IMR-90 (cell line): ENCODE measurements at regions not wholly inside any gene's neighbourhood (a gene's known extent, or its start where the extent isn't known, plus 50 kb on each side); places are given as distances from the start of the nearest gene placed in this dataset.

Experiments
- ATAC-seq: fragments of 200-7000 bp; cut with Tn5 transposase; 2 replicates; pipeline ENCODE4 v1.9.1; 2020; ENCODE audit warnings: low read depth, mild to moderate bottlenecking, moderate library complexity
- BruUV-seq: library from RNA; stranded (reverse); fragments of 400-500 nt; replicated peaks from 2 replicates; lab custom pipeline; 2021; lab: Mats Ljungman, UMichigan
- CTCF ChIA-PET: fragments of 300-600 bp; formaldehyde crosslinking; extraction: SDS; loops from one replicate; lab custom pipeline; 2021; ENCODE audit warnings: antibody characterized with exemption; lab: Yijun Ruan, JAX
- POLR2A ChIA-PET: fragments of 300-600 bp; sonication (Branson Sonifier 250); formaldehyde crosslinking; loops from one replicate; lab custom pipeline; 2022; ENCODE audit warnings: antibody characterized with exemption; ENCODE audit not compliant: unreplicated experiment; lab: Charles Lee
- DNase-seq: peaks from one replicate; pipeline ENCODE4 v3.0.0; 2013
- H2AFZ ChIP-seq: replicated peaks from 2 replicates; pipeline ENCODE3; 2013; ENCODE audit warnings: low read length, mild to moderate bottlenecking; ENCODE audit not compliant: poor library complexity
- H2AK5ac ChIP-seq: 2 replicates; pipeline ENCODE4 v1.6.1; 2013; ENCODE audit warnings: low read depth, low read length, inconsistent platforms
- H2AK9ac ChIP-seq: replicated peaks from 2 replicates; pipeline ENCODE3; 2013; ENCODE audit warnings: mild to moderate bottlenecking, low read depth, low read length, moderate library complexity; ENCODE audit not compliant: poor library complexity
- H2BK120ac ChIP-seq: 2 replicates; pipeline ENCODE4 v1.6.1; 2013; ENCODE audit warnings: low read depth, low read length, inconsistent platforms
- H2BK15ac ChIP-seq: 3 replicates; pipeline ENCODE4 v1.6.1; 2013; ENCODE audit warnings: low read depth, low read length, inconsistent platforms
- H2BK20ac ChIP-seq: 2 replicates; pipeline ENCODE4 v1.6.1; 2013; ENCODE audit warnings: low read depth, mild to moderate bottlenecking, inconsistent platforms, low read length, moderate library complexity
- H2BK5ac ChIP-seq: 2 replicates; pipeline ENCODE4 v1.6.1; 2013; ENCODE audit warnings: mild to moderate bottlenecking, low read depth, low read length, inconsistent platforms; ENCODE audit not compliant: poor library complexity, severe bottlenecking
- H3K14ac ChIP-seq: replicated peaks from 2 replicates; pipeline ENCODE4 v1.6.1; 2013; ENCODE audit warnings: low read depth, low read length, inconsistent platforms
- H3K18ac ChIP-seq: 2 replicates; pipeline ENCODE4 v1.6.1; 2013; ENCODE audit warnings: low read depth, low read length, control low read depth
- H3K23ac ChIP-seq: 2 replicates; pipeline ENCODE4 v1.6.1; 2013; ENCODE audit warnings: low read depth, low read length, inconsistent platforms
- H3K27ac ChIP-seq: 2 replicates; pipeline ENCODE4 v1.5.1; 2013; ENCODE audit warnings: mild to moderate bottlenecking, control low read depth, low read length; ENCODE audit not compliant: insufficient read depth
- H3K27me3 ChIP-seq: 2 replicates; pipeline ENCODE4 v1.6.1; 2013; ENCODE audit warnings: low read length; ENCODE audit not compliant: control insufficient read depth, insufficient read depth
- H3K36me3 ChIP-seq: 2 replicates; pipeline ENCODE4 v1.6.1; 2013; ENCODE audit warnings: low read length, mixed read lengths; ENCODE audit not compliant: control insufficient read depth, insufficient read depth
- H3K4ac ChIP-seq: 2 replicates; pipeline ENCODE4 v1.6.1; 2013; ENCODE audit warnings: low read depth, low read length, inconsistent platforms
- H3K4me1 ChIP-seq: 2 replicates; pipeline ENCODE4 v1.6.1; 2013; ENCODE audit warnings: low read length, mixed read lengths; ENCODE audit not compliant: control insufficient read depth, insufficient read depth
- H3K4me2 ChIP-seq: 2 replicates; pipeline ENCODE4 v1.6.1; 2013; ENCODE audit warnings: low read depth, mild to moderate bottlenecking, control low read depth, low read length, moderate library complexity
- H3K4me3 ChIP-seq: 2 replicates; pipeline ENCODE4 v1.5.1; 2013; ENCODE audit warnings: low read depth, mild to moderate bottlenecking, control low read depth, low read length, moderate library complexity; ENCODE audit not compliant: insufficient read depth
- H3K56ac ChIP-seq: 2 replicates; pipeline ENCODE4 v1.6.1; 2013; ENCODE audit warnings: low read length, inconsistent platforms; ENCODE audit not compliant: insufficient read depth; ENCODE audit errors: extremely low read depth
- H3K79me1 ChIP-seq, 2 experiments: 2 replicates each; pipeline ENCODE4 v1.6.1; 2013; ENCODE audit warnings: low read length in 2 of 2, inconsistent platforms in 1 of 2, low read depth in 1 of 2
- H3K9ac ChIP-seq: 2 replicates; pipeline ENCODE4 v1.6.1; 2013; ENCODE audit warnings: low read depth, low read length, control low read depth
- H3K9me1 ChIP-seq: 2 replicates; pipeline ENCODE4 v1.6.1; 2013; ENCODE audit warnings: low read length, inconsistent platforms; ENCODE audit not compliant: insufficient read depth
- H3K9me3 ChIP-seq: 2 replicates; pipeline ENCODE4 v1.6.1; 2013; ENCODE audit warnings: low read length; ENCODE audit not compliant: control insufficient read depth, insufficient read depth
- H4K20me1 ChIP-seq: 2 replicates; pipeline ENCODE4 v1.6.1; 2013; ENCODE audit warnings: low read length, inconsistent platforms; ENCODE audit not compliant: insufficient read depth
- H4K5ac ChIP-seq: 2 replicates; pipeline ENCODE4 v1.6.1; 2013; ENCODE audit warnings: mild to moderate bottlenecking, low read depth, low read length, control low read depth
- H4K8ac ChIP-seq, 2 experiments: 2 replicates each; pipeline ENCODE4 v1.6.1; 2013; ENCODE audit warnings: low read depth in 2 of 2, low read length in 2 of 2, control low read depth in 1 of 2, inconsistent platforms in 1 of 2
- H4K91ac ChIP-seq: 2 replicates; pipeline ENCODE4 v1.6.1; 2013; ENCODE audit warnings: low read depth, low read length, inconsistent platforms; ENCODE audit not compliant: insufficient read depth
- BHLHE40 ChIP-seq: fragments of 150-350 bp; IDR thresholded peaks from 2 replicates; pipeline ENCODE4 v1.6.1; 2016; ENCODE audit warnings: mild to moderate bottlenecking, low read depth, low read length
- CEBPB ChIP-seq: IDR thresholded peaks from 2 replicates; pipeline ENCODE4 v1.6.1; 2012; ENCODE audit warnings: low read depth, low read length, improper control_type of control experiment
- CHD1 ChIP-seq: IDR thresholded peaks from 2 replicates; pipeline ENCODE4 v1.6.1; 2012; ENCODE audit warnings: low read depth, low read length, improper control_type of control experiment
- CTCF ChIP-seq: conservative IDR thresholded peaks from 2 replicates; pipeline ENCODE4 v1.5.1; 2012; ENCODE audit warnings: mild to moderate bottlenecking, low read depth, low read length, improper control_type of control experiment
- ELK1 ChIP-seq: fragments of 150-350 bp; IDR thresholded peaks from 2 replicates; pipeline ENCODE4 v1.6.1; 2016; ENCODE audit warnings: low read depth, mild to moderate bottlenecking, low read length, moderate library complexity, borderline replicate concordance
- MAFK ChIP-seq: IDR thresholded peaks from 2 replicates; pipeline ENCODE4 v1.6.1; 2012; ENCODE audit warnings: low read depth, low read length, improper control_type of control experiment
- NFE2L2 ChIP-seq: fragments of 150-350 bp; IDR thresholded peaks from 2 replicates; pipeline ENCODE4 v1.6.1; 2016; ENCODE audit warnings: low read depth, mild to moderate bottlenecking, low read length
- RAD21 ChIP-seq: IDR thresholded peaks from 2 replicates; pipeline ENCODE4 v1.6.1; 2012; ENCODE audit warnings: low read length, improper control_type of control experiment
- RFX5 ChIP-seq: IDR thresholded peaks from 2 replicates; pipeline ENCODE4 v1.8.0; 2012; ENCODE audit warnings: low read depth, mild to moderate bottlenecking, low read length, moderate library complexity
- SMC3 ChIP-seq: fragments of 150-350 bp; IDR thresholded peaks from 2 replicates; pipeline ENCODE4 v1.6.1; 2016; ENCODE audit warnings: low read depth, mild to moderate bottlenecking, antibody characterized with exemption, low read length, moderate library complexity
- dilution Hi-C: fragments of 300-500 bp; cut with HindIII; formaldehyde crosslinking; loops from one replicate; pipeline ENCODE4 v1.14.3; 2018; ENCODE audit warnings: low sequenced_read_pairs; ENCODE audit not compliant: unreplicated experiment
- in situ Hi-C: fragments of 300-500 bp; cut with MboI; formaldehyde crosslinking; loops from 3 replicates; pipeline ENCODE4 v1.14.3; 2019; ENCODE audit warnings: low sequenced_read_pairs, inconsistent platforms, mixed read lengths
- intact Hi-C: fragments of 100-400 bp; cut with micrococcal nuclease; formaldehyde crosslinking; loops from 2 replicates; pipeline ENCODE4 v1.10.0; 2022

- no peak overlapping the region for H2BK5ac ChIP-seq
- TF ChIP-seq CTCF: no peak
- TF ChIP-seq CEBPB: no peak
- no peak for TF ChIP-seq RAD21
- TF ChIP-seq NFE2L2: no peak
- no peak for TF ChIP-seq SMC3
- TF ChIP-seq CHD1: no peak
- TF ChIP-seq RFX5: no peak
- TF ChIP-seq BHLHE40: no peak
- TF ChIP-seq MAFK: no peak
- TF ChIP-seq ELK1: no peak
- no TSS peak for BruUV-seq
- H2BK20ac ChIP-seq: no peak overlapping the region
- H3K36me3 ChIP-seq: no peaks in the 10 kb centered on the region
- H3K4me2 ChIP-seq: no peak overlapping the region
- H3K9me3 ChIP-seq: no peaks in the 10 kb centered on the region
- CTCF ChIA-PET: no interaction called here
- H2BK15ac ChIP-seq: no peak overlapping the region
- no peaks in the 10 kb centered on the region for H3K79me1 ChIP-seq
- H3K18ac ChIP-seq: no peak overlapping the region
- no peak overlapping the region for H2AK9ac ChIP-seq
- DNase-seq (no peak), ATAC-seq (no peak)
- H2AK5ac ChIP-seq: no peak overlapping the region
- no peaks in the 10 kb centered on the region for H4K20me1 ChIP-seq
- H2AFZ ChIP-seq: no peak overlapping the region
- H3K9ac ChIP-seq: no peak overlapping the region
- H2BK120ac ChIP-seq: no peak overlapping the region
- POLR2A ChIA-PET: no interaction called here
- no peak overlapping the region for H4K91ac ChIP-seq
- no peak overlapping the region for H3K23ac ChIP-seq
- intact Hi-C loops: no loop called here
- no peak overlapping the region for H3K56ac ChIP-seq
- no peak overlapping the region for H3K4ac ChIP-seq
- dilution Hi-C loops: no loop called here
- no peaks in the 10 kb centered on the region for H3K9me1 ChIP-seq
- no peaks in the 10 kb centered on the region for H3K4me1 ChIP-seq
- H3K27ac ChIP-seq: no peak overlapping the region
- no peak overlapping the region for H3K4me3 ChIP-seq
- H3K14ac ChIP-seq: no peak overlapping the region
- H4K5ac ChIP-seq: no peak overlapping the region
- H4K8ac ChIP-seq: no peak overlapping the region
- H3K27me3 ChIP-seq: no peaks in the 10 kb centered on the region
- in situ Hi-C loops: no loop called here
Measured at GRCh38 chr5:20323323-20323722, 335.3 kb upstream of the CDH18 start.
